A673 (cell line): ENCODE measurements at regions not wholly inside any gene's neighbourhood (a gene's known extent, or its start where the extent isn't known, plus 50 kb on each side); places are given as distances from the start of the nearest gene placed in this dataset.

ENCODE experiments used
- CTCF ChIP-seq: fragments of 300-800, 200-600 bp; sonication (generic); conservative IDR thresholded peaks from 2 replicates; pipeline ENCODE4 v1.5.1; 2017; ENCODE audit warnings: low read depth, mild to moderate bottlenecking, antibody characterized with exemption, low read length, moderate library complexity, mixed read lengths
- EZH2 ChIP-seq: fragments of 200-600 bp; sonication (generic); IDR thresholded peaks from 2 replicates; pipeline ENCODE4 v1.6.1; 2017; ENCODE audit warnings: borderline replicate concordance, low read depth, mild to moderate bottlenecking, mixed read lengths, antibody characterized with exemption, low read length; ENCODE audit not compliant: poor library complexity, severe bottlenecking

- TF ChIP-seq CTCF (no peak), EZH2 (no peak)
Observed at GRCh38 chr12:126185025-126185424, 1119.8 kb downstream of the AACS start.
